C4-2B (cell line): ENCODE measurements at regions not wholly inside any gene's neighbourhood (a gene's known extent, or its start where the extent isn't known, plus 50 kb on each side); places are given as distances from the start of the nearest gene placed in this dataset.

ENCODE experiments used
- ZFX ChIP-seq: fragments of 450-650 bp; IDR thresholded peaks from 2 replicates; pipeline ENCODE4 v1.6.1; 2017
- TF ChIP-seq, protein P1 (sequence below): fragments of 450-650 bp; conservative IDR thresholded peaks from 2 replicates; pipeline ENCODE4 v1.5.1; 2017; ENCODE audit warnings: mild to moderate bottlenecking

DNA sequence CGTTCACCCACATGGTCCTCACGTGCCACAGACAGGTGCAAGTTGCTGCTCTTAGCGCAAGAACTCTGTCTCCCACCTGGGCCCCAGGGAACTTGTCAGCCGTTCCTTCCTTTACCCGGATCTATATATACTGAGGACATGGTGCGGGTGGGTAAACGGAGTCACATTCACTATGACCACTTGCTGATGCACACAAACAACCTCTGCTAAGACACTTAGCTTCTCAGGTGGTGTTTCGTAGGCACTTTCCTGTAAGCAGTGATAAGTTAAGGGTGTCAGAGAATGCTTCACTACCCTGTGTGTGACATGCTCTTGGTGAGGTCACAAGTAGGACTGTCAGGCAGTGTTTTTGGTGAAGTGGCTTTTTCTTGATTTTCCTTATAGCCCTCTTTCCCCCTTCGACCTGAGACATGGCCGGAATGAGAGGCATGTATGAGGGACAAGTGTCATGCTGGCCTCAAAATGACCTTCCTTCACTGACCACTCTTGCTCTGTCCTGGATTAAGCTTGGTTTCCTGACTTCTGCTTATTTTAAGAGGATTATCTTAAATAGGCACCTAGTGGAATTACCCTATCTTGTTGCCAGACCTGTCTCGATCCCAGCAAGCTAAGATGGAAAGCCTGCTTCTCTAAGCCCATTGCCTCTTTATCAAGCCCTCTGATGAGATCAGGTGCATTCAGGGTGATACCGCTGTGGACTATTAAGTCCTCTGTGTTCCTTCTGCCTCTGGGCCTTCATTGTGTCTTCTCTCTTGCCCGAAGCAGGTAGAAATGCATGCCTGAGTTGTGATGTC lies 97.1 kb upstream of the CELF4 start:
- TF ChIP-seq, protein P1, sequence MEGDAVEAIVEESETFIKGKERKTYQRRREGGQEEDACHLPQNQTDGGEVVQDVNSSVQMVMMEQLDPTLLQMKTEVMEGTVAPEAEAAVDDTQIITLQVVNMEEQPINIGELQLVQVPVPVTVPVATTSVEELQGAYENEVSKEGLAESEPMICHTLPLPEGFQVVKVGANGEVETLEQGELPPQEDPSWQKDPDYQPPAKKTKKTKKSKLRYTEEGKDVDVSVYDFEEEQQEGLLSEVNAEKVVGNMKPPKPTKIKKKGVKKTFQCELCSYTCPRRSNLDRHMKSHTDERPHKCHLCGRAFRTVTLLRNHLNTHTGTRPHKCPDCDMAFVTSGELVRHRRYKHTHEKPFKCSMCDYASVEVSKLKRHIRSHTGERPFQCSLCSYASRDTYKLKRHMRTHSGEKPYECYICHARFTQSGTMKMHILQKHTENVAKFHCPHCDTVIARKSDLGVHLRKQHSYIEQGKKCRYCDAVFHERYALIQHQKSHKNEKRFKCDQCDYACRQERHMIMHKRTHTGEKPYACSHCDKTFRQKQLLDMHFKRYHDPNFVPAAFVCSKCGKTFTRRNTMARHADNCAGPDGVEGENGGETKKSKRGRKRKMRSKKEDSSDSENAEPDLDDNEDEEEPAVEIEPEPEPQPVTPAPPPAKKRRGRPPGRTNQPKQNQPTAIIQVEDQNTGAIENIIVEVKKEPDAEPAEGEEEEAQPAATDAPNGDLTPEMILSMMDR, result no peak
- TF ChIP-seq ZFX, result no peak
